H1 (cell line): ENCODE measurements at regions not wholly inside any gene's neighbourhood (a gene's known extent, or its start where the extent isn't known, plus 50 kb on each side); places are given as distances from the start of the nearest gene placed in this dataset.

ENCODE experiments used
- CTCF ChIA-PET: fragments of 300-600 bp; sonication (Branson Sonifier 250); formaldehyde crosslinking; loops from one replicate; lab custom pipeline; 2021; ENCODE audit not compliant: partially characterized antibody; lab: Charles Lee
- POLR2A ChIA-PET: fragments of 300-600 bp; sonication (Branson Sonifier 250); formaldehyde crosslinking; loops from one replicate; lab custom pipeline; 2021; ENCODE audit warnings: inconsistent platforms; ENCODE audit not compliant: partially characterized antibody; lab: Charles Lee
- DNase-seq, 2 experiments: peaks; one replicate each; pipeline versions ENCODE4 v3.0.0 to v3.0.0-alpha.2; 2010 to 2022; ENCODE audit warnings: low spot score in 2 of 2, low read depth in 1 of 2, mixed read lengths in 1 of 2
- FAIRE-seq: peaks from 2 replicates; lab custom pipeline; 2011; peaks lifted over from hg19 to GRCh38; lab: Jason Lieb, UNC
- H2AFZ ChIP-seq: 2 replicates; pipeline ENCODE4 v1.8.1; 2012; ENCODE audit warnings: low read length, inconsistent platforms
- H2AK5ac ChIP-seq: 2 replicates; pipeline ENCODE4 v1.6.1; 2013; ENCODE audit warnings: low read depth, low read length
- H2BK120ac ChIP-seq: replicated peaks from 2 replicates; pipeline ENCODE3; 2013; ENCODE audit warnings: low read depth, low read length, inconsistent platforms
- H2BK12ac ChIP-seq: 2 replicates; pipeline ENCODE4 v1.6.1; 2013; ENCODE audit warnings: low read depth, low read length
- H2BK15ac ChIP-seq: 2 replicates; pipeline ENCODE4 v1.6.1; 2013; ENCODE audit warnings: low read length
- H2BK20ac ChIP-seq: 2 replicates; pipeline ENCODE4 v1.6.1; 2013; ENCODE audit warnings: low read length
- H2BK5ac ChIP-seq: 2 replicates; pipeline ENCODE4 v1.6.1; 2013; ENCODE audit warnings: low read depth, low read length
- H3K14ac ChIP-seq: 2 replicates; pipeline ENCODE4 v1.6.1; 2013; ENCODE audit warnings: inconsistent platforms; ENCODE audit not compliant: insufficient read length
- H3K18ac ChIP-seq: 2 replicates; pipeline ENCODE4 v1.6.1; 2013; ENCODE audit warnings: low read length; ENCODE audit errors: extremely low read depth
- H3K23ac ChIP-seq: 2 replicates; pipeline ENCODE4 v1.6.1; 2013; ENCODE audit warnings: inconsistent platforms; ENCODE audit not compliant: insufficient read length
- H3K23me2 ChIP-seq: 2 replicates; pipeline ENCODE4 v1.6.1; 2013; ENCODE audit warnings: low read depth, low read length
- H3K27ac ChIP-seq: 2 replicates; pipeline ENCODE4 v1.6.1; 2011; ENCODE audit warnings: low read depth, low read length, inconsistent platforms
- H3K27me3 ChIP-seq, 4 experiments: replicated peaks in 1 of 4; 1 replicate in 1 of 4; 2 replicates in 3 of 4; pipeline versions ENCODE4 v1.6.1 to v1.8.1; 2011 to 2013; ENCODE audit warnings: low read length in 3 of 4, mild to moderate bottlenecking in 3 of 4, inconsistent platforms in 2 of 4, mixed read lengths in 2 of 4, moderate library complexity in 1 of 4; ENCODE audit not compliant: control insufficient read depth in 3 of 4, insufficient read depth in 3 of 4; ENCODE audit errors: extremely low read depth in 1 of 4
- H3K36me3 ChIP-seq, 4 experiments: 2 replicates each; pipeline versions ENCODE4 v1.6.1 to v1.8.1; 2011 to 2013; ENCODE audit warnings: mild to moderate bottlenecking in 4 of 4, low read length in 3 of 4, moderate library complexity in 2 of 4, control low read depth in 1 of 4, inconsistent platforms in 1 of 4; ENCODE audit not compliant: insufficient read depth in 4 of 4, control insufficient read depth in 2 of 4
- H3K4ac ChIP-seq: replicated peaks from 2 replicates; pipeline ENCODE3; 2013; ENCODE audit warnings: low read length, low read depth, mixed read lengths, inconsistent platforms; ENCODE audit not compliant: insufficient read length
- H3K4me1 ChIP-seq, 4 experiments: replicated peaks in 1 of 4; 1 replicate in 1 of 4; 2 replicates in 3 of 4; pipeline versions ENCODE4 v1.6.1 to v1.8.1; 2011 to 2013; ENCODE audit warnings: low read length in 3 of 4, inconsistent platforms in 2 of 4, mixed read lengths in 1 of 4; ENCODE audit not compliant: insufficient read depth in 4 of 4, control insufficient read depth in 3 of 4
- H3K4me2 ChIP-seq, 2 experiments: 2 replicates each; pipeline versions ENCODE4 v1.6.1 to v1.8.1; 2011 to 2013; ENCODE audit warnings: low read depth in 2 of 2, low read length in 2 of 2, control low read depth in 1 of 2, inconsistent platforms in 1 of 2, mild to moderate bottlenecking in 1 of 2; ENCODE audit not compliant: insufficient read depth in 1 of 2
- H3K4me3 ChIP-seq, 4 experiments: fragments of 200-600, 300-600 bp in 1 of 4; sonication (generic), shearing (Covaris generic), sonication (Bioruptor Twin) in 1 of 4; 2 replicates each; pipeline versions ENCODE4 v1.5.1 to v1.8.1; 2011 to 2016; ENCODE audit warnings: low read length in 4 of 4, low read depth in 3 of 4, control low read depth in 2 of 4, inconsistent platforms in 2 of 4, mild to moderate bottlenecking in 2 of 4, mixed read lengths in 1 of 4, moderate library complexity in 1 of 4; ENCODE audit not compliant: insufficient read depth in 2 of 4; ENCODE audit errors: extremely low read depth in 1 of 4
- H3K56ac ChIP-seq: replicated peaks from 2 replicates; pipeline ENCODE3; 2013; ENCODE audit warnings: low read depth, mild to moderate bottlenecking, mixed read lengths, low read length, inconsistent platforms; ENCODE audit not compliant: insufficient read length
- H3K79me1 ChIP-seq: 2 replicates; pipeline ENCODE4 v1.6.1; 2013; ENCODE audit warnings: low read depth, low read length, control low read depth
- H3K79me2 ChIP-seq, 2 experiments: 2 replicates each; pipeline versions ENCODE4 v1.6.1 to v1.8.1; 2012 to 2013; ENCODE audit warnings: low read length in 2 of 2, mild to moderate bottlenecking in 2 of 2, inconsistent platforms in 1 of 2; ENCODE audit not compliant: insufficient read depth in 2 of 2, control insufficient read depth in 1 of 2
- H3K9ac ChIP-seq, 4 experiments: replicated peaks in 1 of 4; 1 replicate in 1 of 4; 2 replicates in 3 of 4; pipeline versions ENCODE4 v1.6.1 to v1.8.1; 2011 to 2013; ENCODE audit warnings: low read depth in 3 of 4, low read length in 3 of 4, control low read depth in 2 of 4, mild to moderate bottlenecking in 2 of 4, moderate library complexity in 2 of 4, inconsistent platforms in 1 of 4; ENCODE audit errors: extremely low read depth in 1 of 4
- H3K9me3 ChIP-seq, 2 experiments: 2 replicates each; pipeline versions ENCODE4 v1.6.1 to v1.8.1; 2012 to 2013; ENCODE audit warnings: mild to moderate bottlenecking in 2 of 2, moderate library complexity in 2 of 2, control low read depth in 1 of 2, inconsistent platforms in 1 of 2, low read depth in 1 of 2, low read length in 1 of 2, mixed read lengths in 1 of 2; ENCODE audit not compliant: insufficient read depth in 2 of 2
- H4K20me1 ChIP-seq, 2 experiments: replicated peaks in 1 of 2; 2 replicates each; pipeline versions ENCODE3 to v1.8.1; 2011 to 2013; ENCODE audit warnings: inconsistent platforms in 2 of 2, low read length in 2 of 2, mild to moderate bottlenecking in 1 of 2; ENCODE audit not compliant: insufficient read depth in 2 of 2, control insufficient read depth in 1 of 2
- H4K5ac ChIP-seq: 2 replicates; pipeline ENCODE4 v1.6.1; 2013; ENCODE audit warnings: low read length, low read depth, mixed read lengths, inconsistent platforms; ENCODE audit not compliant: insufficient read length
- H4K8ac ChIP-seq: 2 replicates; pipeline ENCODE4 v1.8.0; 2013; ENCODE audit warnings: mild to moderate bottlenecking, moderate library complexity, low read length, inconsistent platforms; ENCODE audit not compliant: insufficient read depth; ENCODE audit errors: extremely low read depth
- H4K91ac ChIP-seq: replicated peaks from 2 replicates; pipeline ENCODE3; 2013; ENCODE audit warnings: low read length, mixed read lengths, inconsistent platforms; ENCODE audit not compliant: insufficient read length
- CBX5 ChIP-seq: fragments of 300-800, 300-1000 bp; sonication (generic); IDR thresholded peaks from 2 replicates; pipeline ENCODE4 v1.7.1; 2016; ENCODE audit warnings: antibody characterized with exemption, low read length, low read depth
- E2F6 ChIP-seq: IDR thresholded peaks from 2 replicates; pipeline ENCODE4 v1.6.1; 2012; ENCODE audit warnings: inconsistent platforms
- EP300 ChIP-seq, 2 experiments: IDR thresholded peaks; 1 replicate in 1 of 2; 2 replicates in 1 of 2; pipeline ENCODE4 v1.6.1; 2011 to 2012; ENCODE audit warnings: low read depth in 2 of 2, low read length in 2 of 2, mild to moderate bottlenecking in 2 of 2, borderline replicate concordance in 1 of 2, inconsistent platforms in 1 of 2, moderate library complexity in 1 of 2
- EZH2 ChIP-seq: fragments of 200-600 bp; sonication (generic); IDR thresholded peaks from 2 replicates; pipeline ENCODE4 v1.7.1; 2012; ENCODE audit warnings: low read depth, mild to moderate bottlenecking, moderate library complexity, low read length, inconsistent platforms; ENCODE audit not compliant: severe bottlenecking
- HDAC2 ChIP-seq, 2 experiments: fragments of 300-600 bp in 1 of 2; sonication (generic) in 1 of 2; IDR thresholded peaks; 2 replicates each; pipeline ENCODE4 v1.6.1; 2011 to 2012; ENCODE audit warnings: low read depth in 2 of 2, low read length in 2 of 2, mild to moderate bottlenecking in 2 of 2, moderate library complexity in 2 of 2, borderline replicate concordance in 1 of 2, inconsistent platforms in 1 of 2
- HDAC6 ChIP-seq: IDR thresholded peaks from one replicate; pipeline ENCODE4 v1.7.1; 2012; ENCODE audit warnings: low read depth, mild to moderate bottlenecking, inconsistent platforms, low read length, moderate library complexity
- KDM5A ChIP-seq: fragments of 200-600 bp; IDR thresholded peaks from 2 replicates; pipeline ENCODE4 v1.7.1; 2012; ENCODE audit warnings: mild to moderate bottlenecking, low read length, inconsistent platforms, mixed read lengths
- PHF8 ChIP-seq: fragments of 200-600 bp; sonication (generic); conservative IDR thresholded peaks from 2 replicates; pipeline ENCODE4 v1.7.1; 2012; ENCODE audit warnings: low read depth, mild to moderate bottlenecking, inconsistent platforms, low read length, moderate library complexity
- SAP30 ChIP-seq: fragments of 300-600 bp; sonication (generic); IDR thresholded peaks from 2 replicates; pipeline ENCODE4 v1.7.1; 2012; ENCODE audit warnings: low read length, moderate library complexity, mild to moderate bottlenecking, inconsistent platforms; ENCODE audit not compliant: insufficient read depth, insufficient replicate concordance
- SP1 ChIP-seq: IDR thresholded peaks from 2 replicates; pipeline ENCODE4 v1.6.1; 2011; ENCODE audit warnings: low read depth, low read length
- SP2 ChIP-seq: IDR thresholded peaks from 2 replicates; pipeline ENCODE4 v1.6.1; 2012; ENCODE audit warnings: mild to moderate bottlenecking, low read length, inconsistent platforms
- TCF12 ChIP-seq: IDR thresholded peaks from 2 replicates; pipeline ENCODE4 v1.6.1; 2011; ENCODE audit warnings: low read depth, mild to moderate bottlenecking, low read length
- WGBS, 2 experiments: shearing (Covaris generic) in 1 of 2; methylation state at CpG; one replicate each; pipeline versions ENCODE4 v1.1.6 to v1.1.7; 2013 to 2015; ENCODE audit warnings: low lambda C conversion rate in 2 of 2, mixed read lengths in 2 of 2, inconsistent platforms in 1 of 2, low coverage in 1 of 2, missing lambda C conversion rate in 1 of 2; ENCODE audit not compliant: insufficient replicate concordance in 2 of 2, insufficient coverage in 1 of 2, insufficient read length in 1 of 2; ENCODE audit errors: extremely low coverage in 1 of 2, missing lambda C conversion rate in 1 of 2; 5-methylcytosine and 5-hydroxymethylcytosine counted together

- H3K14ac ChIP-seq = no peak overlapping the region
- H2BK15ac ChIP-seq = no peak overlapping the region
- H2BK12ac ChIP-seq = no peak overlapping the region
- H3K18ac ChIP-seq = no peak overlapping the region
- no peak overlapping the region for H2AFZ ChIP-seq
- H2BK20ac ChIP-seq = no peak overlapping the region
- H3K4me3 ChIP-seq = no peak overlapping the region
- no peaks in the 10 kb centered on the region for H3K79me2 ChIP-seq
- WGBS, 2 experiments = 83% methylated on average over 5 of the region's 5 CpGs; no CpG with 5 or more reads in 1 of the 2 experiments
- H4K91ac ChIP-seq = no peak overlapping the region
- no peaks in the 10 kb centered on the region for H3K79me1 ChIP-seq
- H3K23ac ChIP-seq = no peak overlapping the region
- H4K5ac ChIP-seq = no peak overlapping the region
- no peak overlapping the region for H4K8ac ChIP-seq
- H3K9me3 ChIP-seq = no peaks in the 10 kb centered on the region
- H3K56ac ChIP-seq = no peak overlapping the region
- H2AK5ac ChIP-seq = no peak overlapping the region
- no peaks in the 10 kb centered on the region for H3K36me3 ChIP-seq
- DNase-seq (no peak), FAIRE-seq (no peak)
- H3K23me2 ChIP-seq = no peaks in the 10 kb centered on the region
- no peak overlapping the region for H3K27ac ChIP-seq
- ChIA-PET POLR2A (no interaction called here), CTCF (interaction anchor here (0.6 to 2.4 kb wide), 11 partner anchors 11 to 234 kb away, joined by 3 to 10 read pairs (median 3); no protein-coding TSS in a partner anchor)
- no peaks in the 10 kb centered on the region for H3K27me3 ChIP-seq
- H3K4me1 ChIP-seq = no peaks in the 10 kb centered on the region
- no peak overlapping the region for H3K4me2 ChIP-seq
- H4K20me1 ChIP-seq = no peaks in the 10 kb centered on the region
- no peak overlapping the region for H3K9ac ChIP-seq
- no peak overlapping the region for H3K4ac ChIP-seq
- no peak overlapping the region for H2BK5ac ChIP-seq
- no peak overlapping the region for H2BK120ac ChIP-seq
- TF ChIP-seq SP2 = no peak
- no peak for TF ChIP-seq EP300 (IDR thresholded peaks at IDR 0.05; ENCODE audit: borderline replicate concordance in 1 of 2, low read depth in 2 of 2, low read length in 2 of 2)
- no peak for TF ChIP-seq E2F6
- TF ChIP-seq SAP30 = no peak
- no peak for TF ChIP-seq SP1
- no peak for TF ChIP-seq HDAC6
- TF ChIP-seq CBX5 = no peak
- TF ChIP-seq TCF12 = no peak
- TF ChIP-seq HDAC2 (IDR thresholded peaks at IDR 0.05; ENCODE audit: borderline replicate concordance in 1 of 2, low read depth in 2 of 2, low read length in 2 of 2) = no peak
- TF ChIP-seq EZH2 = no peak
- TF ChIP-seq KDM5A = no peak
- TF ChIP-seq PHF8 = no peak
Measured at GRCh38 chr11:130635937-130636630, 187.6 kb downstream of the ADAMTS15 start.
